GM20000 (cell line): ENCODE measurements at regions not wholly inside any gene's neighbourhood (a gene's known extent, or its start where the extent isn't known, plus 50 kb on each side); places are given as distances from the start of the nearest gene placed in this dataset.

ENCODE experiments used
- DNase-seq: peaks from one replicate; pipeline ENCODE4 v3.0.0; 2012; ENCODE audit warnings: low spot score
- CTCF ChIP-seq: IDR thresholded peaks from 2 replicates; pipeline ENCODE4 v1.5.1; 2012; ENCODE audit warnings: mild to moderate bottlenecking, control low read depth; ENCODE audit errors: extremely low read depth, missing control alignments

- no peak for TF ChIP-seq CTCF
- DNase-seq: no peak
Measured at GRCh38 chr7:51785171-51785570, 468.6 kb upstream of the COBL start.

DNA sequence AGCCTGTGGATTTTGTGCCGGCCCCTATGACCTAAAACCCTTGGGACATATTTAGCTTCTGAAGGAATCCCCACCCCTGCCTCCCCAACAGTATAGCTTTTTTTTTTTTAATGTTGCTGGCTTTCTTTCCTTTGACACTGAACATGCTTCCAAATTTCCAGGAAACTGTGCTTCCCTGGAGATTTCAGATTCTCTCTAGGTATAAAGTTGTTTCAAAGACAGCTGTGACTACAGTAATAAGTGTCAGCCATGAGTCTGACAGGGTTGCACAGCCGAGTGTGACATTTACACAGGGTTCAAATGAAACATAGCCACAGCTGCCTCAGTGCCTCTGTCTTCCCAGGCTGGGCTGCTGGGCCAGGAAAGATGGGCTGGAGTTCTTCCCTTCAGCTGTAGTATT is 466.6 kb upstream of the COBL start:
- TF ChIP-seq CTCF: no peak
- no peak for DNase-seq

- DNase-seq: no peak
- no peak for TF ChIP-seq CTCF
Measured at GRCh38 chr7:51778121-51778520, 461.5 kb upstream of the COBL start.

DNA sequence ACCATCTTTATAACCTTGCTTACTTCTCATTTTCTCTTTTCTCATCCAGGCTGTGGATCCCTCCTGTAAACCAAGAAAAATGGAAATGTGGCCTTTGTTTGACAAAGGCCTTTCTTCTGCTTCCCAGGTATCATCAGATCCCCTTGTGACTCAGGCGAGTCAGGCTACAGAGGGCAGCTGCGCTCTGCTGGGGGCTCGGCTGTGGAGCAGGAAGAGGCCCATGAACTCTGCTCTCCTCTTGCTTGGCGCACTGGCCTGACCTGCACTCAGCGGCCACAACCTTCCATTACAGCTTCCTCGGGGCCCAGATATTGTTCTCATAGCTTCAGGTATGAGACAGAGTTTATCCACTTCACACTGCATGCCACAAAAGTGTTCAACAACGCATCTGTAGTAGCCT is 457.6 kb upstream of the COBL start:
- DNase-seq: no peak
- no peak for TF ChIP-seq CTCF

DNA sequence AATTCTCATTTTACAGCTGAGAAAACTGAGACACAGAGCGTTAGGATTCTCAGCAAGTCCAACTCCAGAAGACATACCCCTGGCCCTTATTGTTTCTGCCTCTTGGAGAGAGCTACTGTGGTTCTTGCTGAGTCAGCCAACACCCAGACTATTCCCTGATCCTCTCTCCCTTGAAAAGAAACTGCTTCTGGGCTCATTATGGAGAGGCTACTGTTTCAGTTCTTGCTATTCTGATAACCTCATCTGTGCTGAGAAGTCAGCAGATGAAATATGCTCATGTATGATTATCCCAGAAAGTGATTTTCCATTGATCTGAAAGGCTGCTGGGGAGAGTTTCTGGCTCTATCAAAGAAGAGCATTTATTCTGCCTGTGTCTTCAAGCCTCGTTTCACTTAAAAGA is 455.6 kb upstream of the COBL start:
- TF ChIP-seq CTCF: no peak
- DNase-seq: no peak

- no peak for DNase-seq
- no peak for TF ChIP-seq CTCF
Measured at GRCh38 chr7:51764976-51765375, 448.4 kb upstream of the COBL start.

DNA sequence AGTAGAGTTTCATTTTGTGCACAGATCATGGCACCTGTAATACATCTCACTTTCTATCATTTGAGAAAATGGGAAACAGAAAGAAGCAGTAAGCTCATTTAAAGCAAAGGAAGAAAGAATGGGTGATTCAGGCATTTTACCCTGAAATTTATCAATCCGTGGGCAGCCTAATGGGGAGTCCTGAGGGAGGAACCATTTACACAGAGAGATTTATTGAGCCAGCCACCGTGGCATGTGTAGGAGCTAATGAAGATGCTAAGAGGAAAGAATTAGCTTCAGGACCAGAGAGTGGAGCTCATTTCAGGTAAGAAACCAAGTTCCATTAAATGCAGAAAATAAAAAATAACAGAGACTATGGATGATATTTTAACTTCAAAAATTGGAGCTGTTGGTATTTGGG is 443.4 kb upstream of the COBL start:
- TF ChIP-seq CTCF: no peak
- no peak for DNase-seq
